Body of pancreas (tissue), 4 donors: ENCODE measurements at regions not wholly inside any gene's neighbourhood (a gene's known extent, or its start where the extent isn't known, plus 50 kb on each side); places are given as distances from the start of the nearest gene placed in this dataset.

Experiments
- ATAC-seq: fragments of 150-250 bp; one replicate; pipeline ENCODE4 v1.9.1; 2016
- DNase-seq, 4 donors: peaks; one replicate each; pipeline ENCODE4 v3.0.0-alpha.2; 2019
- H3K27ac ChIP-seq, 4 donors: fragments of 200-600 bp; sonication (generic); 1 replicate in 3 of 4; 2 replicates in 1 of 4; pipeline versions ENCODE4 v1.5.1 to v1.6.1; 2016 to 2019; ENCODE audit warnings: mild to moderate bottlenecking in 1 of 4, mixed read lengths in 1 of 4, moderate library complexity in 1 of 4
- H3K27me3 ChIP-seq, 2 donors: fragments of 200-600 bp; sonication (generic); one replicate each; pipeline ENCODE4 v1.6.0; 2016; ENCODE audit warnings: mild to moderate bottlenecking in 1 of 2
- H3K36me3 ChIP-seq, 2 donors: fragments of 200-600 bp; sonication (generic); replicated peaks in 1 of 2; 2 replicates each; pipeline ENCODE4 v1.5.1; 2016; ENCODE audit warnings: low read depth in 2 of 2; ENCODE audit not compliant: insufficient read depth in 1 of 2
- H3K4me1 ChIP-seq: fragments of 200-600 bp; sonication (generic); one replicate; pipeline ENCODE4 v1.6.0; 2016
- H3K4me3 ChIP-seq, 2 donors: fragments of 200-600 bp; sonication (generic); 1 replicate in 1 of 2; 2 replicates in 1 of 2; pipeline ENCODE4 v1.5.1; 2016 to 2019
- H3K9me3 ChIP-seq, 3 donors: fragments of 200-600 bp; sonication (generic); 1 replicate in 2 of 3; 2 replicates in 1 of 3; pipeline ENCODE4 v1.5.1; 2016
- CTCF ChIP-seq, 7 experiments: fragments of 450-650 bp in 4 of 7; fragments of 200-600 bp in 3 of 7; sonication (generic) in 3 of 7; IDR thresholded peaks; one replicate each; pipeline ENCODE4 v1.5.1; 2016 to 2019; ENCODE audit warnings: antibody characterized with exemption in 7 of 7
- POLR2A ChIP-seq, 3 donors: fragments of 450-650 bp; IDR thresholded peaks; one replicate each; pipeline ENCODE4 v1.6.1; 2016; ENCODE audit warnings: antibody characterized with exemption in 3 of 3, mild to moderate bottlenecking in 2 of 3
- WGBS, 2 donors: methylation state at CpG; one replicate each; pipeline ENCODE4 v1.1.5; 2017; 5-methylcytosine and 5-hydroxymethylcytosine counted together
- intact Hi-C: fragments of 100-400 bp; cut with DNase I; formaldehyde crosslinking; loops from one replicate; pipeline ENCODE4 v1.15.1; 2023

DNA sequence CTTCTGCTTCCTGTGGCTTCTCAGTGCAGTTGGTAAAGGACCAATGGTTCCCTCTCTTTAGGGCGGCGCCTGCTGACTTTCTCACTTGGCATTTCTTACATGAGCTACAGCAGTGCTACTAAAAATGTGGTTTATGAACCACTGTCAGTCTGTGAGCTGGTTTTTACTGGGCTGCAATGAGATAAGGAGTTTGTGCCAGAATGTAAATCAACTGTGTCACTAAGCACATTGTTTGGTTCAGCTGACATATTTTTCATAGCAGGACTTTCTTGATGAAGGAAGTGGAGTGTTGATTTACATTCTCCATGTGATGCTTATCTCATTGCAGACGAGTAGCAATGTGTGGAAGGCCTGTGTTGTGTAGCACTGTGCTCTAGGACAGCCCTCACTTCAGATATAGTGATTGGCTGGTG is 463.3 kb downstream of the SOX6 start:
- no peaks in the 10 kb centered on the region for H3K4me1 ChIP-seq
- H3K27ac ChIP-seq, result peak overlapping the region in 1 of 4 donors; percentile 3
- no peak for DNase-seq
- H3K36me3 ChIP-seq, result no peaks in the 10 kb centered on the region
- WGBS, 2 donors, result 24% methylated on average over 3 of the region's 3 CpGs
- TF ChIP-seq POLR2A (IDR thresholded peaks at IDR 0.05) (no peak), CTCF (IDR thresholded peaks at IDR 0.05) (no peak)
- H3K27me3 ChIP-seq, result no peaks in the 10 kb centered on the region
- peak; percentile 24 for ATAC-seq
- H3K9me3 ChIP-seq, result no peaks in the 10 kb centered on the region
- intact Hi-C loops, result no loop called here
- H3K4me3 ChIP-seq, result no peak overlapping the region

GRCh38 chr11:15896026-15896425 is 460.3 kb downstream of the SOX6 start:
- WGBS, 2 donors, result 92 to 95% methylated on average over 12 of the region's 12 CpGs

DNA sequence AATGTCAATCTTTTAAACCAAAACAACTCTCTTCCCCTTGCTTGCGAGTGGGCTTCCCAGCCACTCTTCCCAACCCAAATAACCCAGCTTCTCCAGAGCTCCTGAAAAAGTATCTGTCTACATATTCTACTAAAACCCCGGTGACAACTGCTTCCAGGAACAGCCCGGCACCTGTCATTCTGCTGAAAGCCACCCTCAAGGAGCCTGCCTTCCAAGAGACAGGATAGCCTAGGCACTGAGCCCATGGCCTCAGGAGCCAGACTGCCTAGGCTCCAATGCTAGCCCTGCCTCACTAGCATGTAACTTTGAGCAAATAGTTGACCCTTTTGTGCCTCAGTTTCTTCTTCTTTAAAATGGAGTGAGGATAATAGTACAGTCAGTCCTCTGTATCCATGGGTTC is 459.8 kb downstream of the SOX6 start:
- TF ChIP-seq CTCF (IDR thresholded peaks at IDR 0.05) (no peak), POLR2A (IDR thresholded peaks at IDR 0.05) (no peak)
- no peak for DNase-seq
- no peak overlapping the region for H3K27ac ChIP-seq
- no peaks in the 10 kb centered on the region for H3K36me3 ChIP-seq
- 88 to 94% methylated on average over 3 of the region's 3 CpGs for WGBS, 2 donors
- H3K4me3 ChIP-seq, result no peak overlapping the region
- H3K4me1 ChIP-seq, result peaks cover 3% of the 10 kb centered on the region
- intact Hi-C loops, result no loop called here
- no peaks in the 10 kb centered on the region for H3K27me3 ChIP-seq
- no peaks in the 10 kb centered on the region for H3K9me3 ChIP-seq
- no peak for ATAC-seq

More at GRCh38 chr11:15896026-15896425, 460.3 kb downstream of the SOX6 start:
- Histone ChIP-seq H3K9me3 (no peaks in the 10 kb centered on the region), H3K36me3 (no peaks in the 10 kb centered on the region), H3K4me1 (no peaks in the 10 kb centered on the region), H3K4me3 (no peak overlapping the region), H3K27me3 (no peaks in the 10 kb centered on the region), H3K27ac (no peak overlapping the region)
- no peak for TF ChIP-seq CTCF (IDR thresholded peaks at IDR 0.05)
- no peak for TF ChIP-seq POLR2A (IDR thresholded peaks at IDR 0.05)
- intact Hi-C loops, result no loop called here
- DNase-seq (no peak), ATAC-seq (no peak)

GRCh38 chr11:15897211-15897960 is 459.0 kb downstream of the SOX6 start:
- 61 to 62% methylated on average over 6 of the region's 6 CpGs for WGBS, 2 donors
- ATAC-seq (no peak), DNase-seq (peak in 1 of 4 donors; percentile 12)
- Histone ChIP-seq H3K9me3 (no peaks in the 10 kb centered on the region), H3K27me3 (no peaks in the 10 kb centered on the region), H3K4me1 (peaks cover 7% of the 10 kb centered on the region), H3K4me3 (no peak overlapping the region), H3K36me3 (no peaks in the 10 kb centered on the region), H3K27ac (no peak overlapping the region)
- no peak for TF ChIP-seq POLR2A (IDR thresholded peaks at IDR 0.05)
- no peak for TF ChIP-seq CTCF (IDR thresholded peaks at IDR 0.05)
- intact Hi-C loops, result no loop called here

DNA sequence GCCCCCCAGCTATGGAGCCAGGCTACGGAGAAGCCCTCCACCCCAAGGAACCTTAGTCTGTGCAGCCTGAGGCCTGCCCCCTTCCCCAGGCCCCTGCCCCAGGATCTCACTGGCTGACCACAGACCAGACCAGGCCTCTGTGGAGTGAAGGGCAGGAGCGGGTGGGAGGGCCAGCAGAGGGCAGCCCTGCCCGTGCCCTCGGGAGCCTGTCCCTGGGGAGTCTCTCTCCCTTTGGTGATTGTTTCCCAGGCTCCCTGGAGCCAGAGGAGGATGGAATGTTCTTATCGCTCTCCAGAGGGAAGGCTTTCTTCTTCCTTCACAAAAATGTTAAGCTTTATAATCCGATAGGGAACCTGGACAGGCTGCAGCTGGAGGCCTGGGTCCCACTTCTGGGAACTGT is 455.3 kb downstream of the SOX6 start:
- peak; percentile 15 to 41 (median 31) for DNase-seq
- TF ChIP-seq POLR2A (IDR thresholded peaks at IDR 0.05) (no peak), CTCF (IDR thresholded peaks at IDR 0.05) (peak in 4 of 7 experiments; percentile 14 to 39 (median 30))
- Histone ChIP-seq H3K4me3 (no peak overlapping the region), H3K36me3 (no peaks in the 10 kb centered on the region), H3K4me1 (peaks cover 7% of the 10 kb centered on the region), H3K27me3 (no peaks in the 10 kb centered on the region), H3K27ac (no peak overlapping the region), H3K9me3 (no peaks in the 10 kb centered on the region)
- intact Hi-C loops, result no loop called here
- peak; percentile 73 for ATAC-seq
- WGBS, 2 donors, result 71 to 76% methylated on average over 5 to 6 of the region's 6 CpGs
